ENCODE measurements at regions not wholly inside any gene's neighbourhood (a gene's known extent, or its start where the extent isn't known, plus 50 kb on each side); places are given as distances from the start of the nearest gene placed in this dataset.

DNA sequence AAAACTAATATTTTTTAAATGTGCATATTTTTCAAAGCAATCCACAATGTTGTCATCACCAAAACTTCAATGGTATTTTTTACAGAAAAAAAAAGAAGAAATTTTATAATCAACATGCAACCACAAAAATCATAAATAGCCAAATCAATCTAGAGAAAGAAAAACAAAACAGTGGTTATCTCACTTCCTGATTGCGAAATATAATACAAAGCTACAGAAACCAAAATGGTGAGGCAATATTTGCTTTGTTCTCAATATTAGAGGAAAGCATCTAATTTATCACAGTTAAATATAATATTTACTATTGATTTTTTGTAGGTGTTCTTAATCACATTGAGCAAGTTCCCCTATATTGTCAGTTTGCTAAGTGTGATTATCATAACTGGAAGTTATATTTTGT, 720.7 kb upstream of the ADGRB3 start:
- Histone ChIP-seq H3K4me1 (ENCODE audit: control insufficient read depth, extremely low read depth, insufficient read depth, low read length) (no peaks in the 10 kb centered on the region), H4K20me1 (replicated peaks; ENCODE audit: control insufficient read depth, extremely low read depth, insufficient read depth, low read length) (no peaks in the 10 kb centered on the region), H3K27me3 (ENCODE audit: control insufficient read depth in 2 of 2, insufficient read depth in 2 of 2, low read length in 2 of 2) (no peaks in the 10 kb centered on the region), H2AFZ (ENCODE audit: low read depth, low read length) (no peak overlapping the region), H3K27ac (ENCODE audit: insufficient read depth, low read depth, low read length) (no peak overlapping the region), H3K9me1 (replicated peaks; ENCODE audit: control insufficient read depth, extremely low read depth, insufficient read depth, low read length) (no peaks in the 10 kb centered on the region), H3K4me2 (ENCODE audit: insufficient read depth, low read length) (no peak overlapping the region), H3K36me3 (ENCODE audit: control insufficient read depth in 2 of 2, extremely low read depth in 1 of 2, insufficient read depth in 2 of 2, low read length in 2 of 2) (no peaks in the 10 kb centered on the region), H3K4me3 (replicated peaks in 1 of 3; ENCODE audit: insufficient read depth in 1 of 3, low read depth in 1 of 3, low read length in 3 of 3) (no peak overlapping the region), H3K9ac (replicated peaks; ENCODE audit: extremely low read depth, insufficient read depth, low read length) (no peak overlapping the region), H3K9me3 (replicated peaks; ENCODE audit: control insufficient read depth, insufficient read depth, low read length) (no peaks in the 10 kb centered on the region), H3K79me2 (ENCODE audit: control insufficient read depth, insufficient read depth, low read length) (no peaks in the 10 kb centered on the region)
- DNase-seq (ENCODE audit: low read depth, low spot score) (no peak), FAIRE-seq (no peak)
- ChIA-PET CTCF (no interaction called here), POLR2A (no interaction called here)
- intact Hi-C loops (cut with micrococcal nuclease) (no loop called here), dilution Hi-C loops (cut with MboI; ENCODE audit: extremely low pct_ligation_motif_present, low sequenced_read_pairs) (no loop called here)
- BruUV-seq (replicated peaks), result no TSS peak
- TF ChIP-seq MYC (IDR thresholded peaks at IDR 0.05; ENCODE audit: low read depth, low read length), result no peak
- TF ChIP-seq GATA2 (IDR thresholded peaks at IDR 0.05; ENCODE audit: insufficient read depth, insufficient read length, low read depth, low read length), result no peak

DNA sequence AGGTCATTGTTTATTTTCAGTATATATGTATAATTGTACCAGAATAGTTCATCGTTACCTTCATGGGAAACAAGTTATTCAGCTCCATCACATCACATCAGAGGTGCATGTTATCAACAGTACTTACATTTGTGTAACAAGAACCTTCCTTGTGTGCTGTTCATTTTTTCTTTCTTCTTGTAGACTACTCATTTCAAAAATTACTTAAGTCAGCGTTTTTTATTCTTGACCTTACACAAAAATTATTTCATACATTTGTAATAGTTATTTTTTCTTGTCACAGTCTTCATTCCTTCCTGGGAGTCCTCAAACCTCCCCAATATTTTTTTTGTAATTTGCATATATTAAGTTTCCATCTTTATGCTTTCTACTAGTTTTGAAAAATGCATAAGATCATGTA, 725.7 kb upstream of the ADGRB3 start:
- no peaks in the 10 kb centered on the region for H3K79me2 ChIP-seq (ENCODE audit: control insufficient read depth, insufficient read depth, low read length)
- dilution Hi-C loops (cut with MboI; ENCODE audit: extremely low pct_ligation_motif_present, low sequenced_read_pairs), result no loop called here
- intact Hi-C loops (cut with micrococcal nuclease), result no loop called here
- no TSS peak for BruUV-seq (replicated peaks)
- TF ChIP-seq FOS (IDR thresholded peaks at IDR 0.05; ENCODE audit: borderline replicate concordance, insufficient read depth, low read length) (no peak), EZH2 (IDR thresholded peaks at IDR 0.05; ENCODE audit: borderline replicate concordance, low read depth, low read length, severe bottlenecking) (no peak), CTCF (IDR thresholded peaks at IDR 0.05; ENCODE audit: extremely low read depth in 1 of 2, insufficient read depth in 1 of 2, low read depth in 1 of 2, low read length in 2 of 2) (no peak), POLR2A (IDR thresholded peaks at IDR 0.05; ENCODE audit: low read depth, low read length) (no peak), MYC (IDR thresholded peaks at IDR 0.05; ENCODE audit: low read depth, low read length) (no peak), MAX (IDR thresholded peaks at IDR 0.05; ENCODE audit: insufficient read depth, insufficient read length) (no peak), POLR2AphosphoS5 (IDR thresholded peaks at IDR 0.05; ENCODE audit: insufficient read depth, low read depth, low read length) (no peak), GATA2 (IDR thresholded peaks at IDR 0.05; ENCODE audit: insufficient read depth, insufficient read length, low read depth, low read length) (no peak), JUN (IDR thresholded peaks at IDR 0.05; ENCODE audit: borderline replicate concordance, insufficient read depth, insufficient read length, low read depth) (no peak)
- DNase-seq (ENCODE audit: low read depth, low spot score) (no peak), FAIRE-seq (no peak)
- H3K27ac ChIP-seq (ENCODE audit: insufficient read depth, low read depth, low read length), result no peak overlapping the region
- no peaks in the 10 kb centered on the region for H3K9me1 ChIP-seq (replicated peaks; ENCODE audit: control insufficient read depth, extremely low read depth, insufficient read depth, low read length)
- no peaks in the 10 kb centered on the region for H4K20me1 ChIP-seq (replicated peaks; ENCODE audit: control insufficient read depth, extremely low read depth, insufficient read depth, low read length)
- no peak overlapping the region for H2AFZ ChIP-seq (ENCODE audit: low read depth, low read length)
- ChIA-PET POLR2A (no interaction called here), CTCF (no interaction called here)
- no peaks in the 10 kb centered on the region for H3K27me3 ChIP-seq (ENCODE audit: control insufficient read depth in 2 of 2, insufficient read depth in 2 of 2, low read length in 2 of 2)
- H3K9ac ChIP-seq (replicated peaks; ENCODE audit: extremely low read depth, insufficient read depth, low read length), result no peak overlapping the region
- no peaks in the 10 kb centered on the region for H3K4me1 ChIP-seq (ENCODE audit: control insufficient read depth, extremely low read depth, insufficient read depth, low read length)
- no peak overlapping the region for H3K4me3 ChIP-seq (replicated peaks in 1 of 3; ENCODE audit: insufficient read depth in 1 of 3, low read depth in 1 of 3, low read length in 3 of 3)
- no peaks in the 10 kb centered on the region for H3K9me3 ChIP-seq (replicated peaks; ENCODE audit: control insufficient read depth, insufficient read depth, low read length)
- H3K4me2 ChIP-seq (ENCODE audit: insufficient read depth, low read length), result no peak overlapping the region
- H3K36me3 ChIP-seq (ENCODE audit: control insufficient read depth in 2 of 2, extremely low read depth in 1 of 2, insufficient read depth in 2 of 2, low read length in 2 of 2), result no peaks in the 10 kb centered on the region

All from endothelial cell of umbilical vein (primary cell).